OCI-LY3 (cell line): ENCODE measurements at regions not wholly inside any gene's neighbourhood (a gene's known extent, or its start where the extent isn't known, plus 50 kb on each side); places are given as distances from the start of the nearest gene placed in this dataset.

Experiments
- H2AFZ ChIP-seq: fragments of 200-600, 300-600 bp; shearing (Covaris generic); 2 replicates; pipeline ENCODE4 v1.6.0; 2014; ENCODE audit warnings: antibody characterized with exemption, low read depth, low read length
- H3K27ac ChIP-seq: fragments of 200-600, 300-600 bp; sonication (generic); 2 replicates; pipeline ENCODE4 v1.5.1; 2014; ENCODE audit warnings: mild to moderate bottlenecking, low read length, moderate library complexity, mixed read lengths
- H3K27me3 ChIP-seq: fragments of 200-600, 300-600 bp; sonication (generic); 2 replicates; pipeline ENCODE4 v1.6.1; 2014; ENCODE audit warnings: low read depth, low read length, mixed read lengths
- H3K36me3 ChIP-seq: fragments of 200-600, 300-600 bp; sonication (generic); replicated peaks from 2 replicates; pipeline ENCODE3; 2014; ENCODE audit warnings: low read depth, low read length, mixed read lengths
- H3K4me1 ChIP-seq: fragments of 300-600, 200-600 bp; sonication (generic); 2 replicates; pipeline ENCODE4 v1.6.1; 2014; ENCODE audit warnings: low read length, mixed read lengths
- H3K4me2 ChIP-seq: fragments of 200-600, 300-600 bp; sonication (generic); 2 replicates; pipeline ENCODE4 v1.6.1; 2014; ENCODE audit warnings: low read length, mixed read lengths
- H3K4me3 ChIP-seq: fragments of 300-600, 200-600 bp; sonication (generic); 2 replicates; pipeline ENCODE4 v1.5.1; 2014; ENCODE audit warnings: antibody characterized with exemption, mild to moderate bottlenecking, low read length, moderate library complexity
- H3K79me2 ChIP-seq: fragments of 300-600, 200-600 bp; shearing (Covaris generic); 2 replicates; pipeline ENCODE4 v1.6.1; 2014; ENCODE audit warnings: mild to moderate bottlenecking, low read length, mixed read lengths
- H3K9ac ChIP-seq: fragments of 300-600, 200-600 bp; shearing (Covaris generic); 2 replicates; pipeline ENCODE4 v1.6.0; 2014; ENCODE audit warnings: mild to moderate bottlenecking, low read length, moderate library complexity
- H3K9me3 ChIP-seq: fragments of 200-600, 300-600 bp; shearing (Covaris generic); 2 replicates; pipeline ENCODE4 v1.6.1; 2014; ENCODE audit warnings: low read length, mixed read lengths; ENCODE audit not compliant: insufficient read depth
- H4K20me1 ChIP-seq: fragments of 200-600, 300-600 bp; sonication (generic); 2 replicates; pipeline ENCODE4 v1.6.1; 2016; ENCODE audit warnings: low read length, mixed read lengths; ENCODE audit not compliant: insufficient read depth
- CTCF ChIP-seq: fragments of 200-600, 300-600 bp; sonication (generic); IDR thresholded peaks from 2 replicates; pipeline ENCODE4 v1.5.1; 2014; ENCODE audit warnings: antibody characterized with exemption, low read length, low read depth
- EZH2phosphoT487 ChIP-seq: fragments of 200-600 bp; shearing (Covaris generic); IDR thresholded peaks from 2 replicates; pipeline ENCODE4 v1.6.1; 2018; ENCODE audit warnings: antibody characterized with exemption, mixed run types, low read depth

DNA sequence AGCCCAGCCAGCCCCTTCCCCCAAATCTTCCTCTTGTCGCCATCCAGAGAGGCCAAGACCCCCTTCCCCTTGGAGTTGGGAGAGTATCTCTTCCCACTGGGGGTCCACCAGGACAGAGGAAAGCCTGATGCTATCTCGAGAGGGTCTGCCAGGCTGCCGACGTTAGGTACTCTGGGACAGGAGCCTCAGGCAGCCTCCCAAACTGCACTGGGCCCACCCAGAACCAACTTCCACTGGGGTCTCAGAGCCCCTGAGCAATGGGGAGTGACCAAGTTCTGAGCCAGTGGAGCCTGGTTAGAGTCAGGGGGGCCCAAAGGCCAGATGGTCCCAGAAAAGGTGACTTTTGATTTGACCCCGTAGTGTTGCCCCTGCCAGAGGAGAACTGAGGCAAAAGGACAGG, 189.1 kb downstream of the INHBB start:
- Histone ChIP-seq H4K20me1 (no peaks in the 10 kb centered on the region), H3K4me2 (no peak overlapping the region), H3K9me3 (no peaks in the 10 kb centered on the region), H3K4me3 (no peak overlapping the region), H3K36me3 (no peaks in the 10 kb centered on the region), H3K79me2 (no peaks in the 10 kb centered on the region), H3K4me1 (no peaks in the 10 kb centered on the region), H3K27me3 (peaks cover 12% of the 10 kb centered on the region; the same call in 1 of the 2 replicates), H3K9ac (no peak overlapping the region), H2AFZ (no peak overlapping the region), H3K27ac (no peak overlapping the region)
- TF ChIP-seq CTCF (no peak), EZH2phosphoT487 (no peak)

GRCh38 chr2:120536141-120536540, 190.2 kb downstream of the INHBB start:
- H4K20me1 ChIP-seq, result no peaks in the 10 kb centered on the region
- H3K79me2 ChIP-seq, result no peaks in the 10 kb centered on the region

GRCh38 chr2:120538691-120539423, 192.9 kb downstream of the INHBB start:
- H3K9ac ChIP-seq, result no peak overlapping the region
- no peaks in the 10 kb centered on the region for H4K20me1 ChIP-seq
- H2AFZ ChIP-seq, result no peak overlapping the region
- H3K4me3 ChIP-seq, result no peak overlapping the region
- H3K9me3 ChIP-seq, result no peaks in the 10 kb centered on the region
- H3K27ac ChIP-seq, result no peak overlapping the region
- no peaks in the 10 kb centered on the region for H3K36me3 ChIP-seq
- H3K4me1 ChIP-seq, result no peaks in the 10 kb centered on the region
- TF ChIP-seq CTCF, result no peak
- TF ChIP-seq EZH2phosphoT487, result no peak
- no peaks in the 10 kb centered on the region for H3K27me3 ChIP-seq
- H3K4me2 ChIP-seq, result no peak overlapping the region
- no peaks in the 10 kb centered on the region for H3K79me2 ChIP-seq

More at GRCh38 chr2:120536141-120536540, 190.2 kb downstream of the INHBB start:
- peaks cover 2% of the 10 kb centered on the region; the same call in 1 of the 2 replicates for H3K27me3 ChIP-seq
- no peak overlapping the region for H3K27ac ChIP-seq
- H3K4me3 ChIP-seq, result no peak overlapping the region
- no peaks in the 10 kb centered on the region for H3K36me3 ChIP-seq
- TF ChIP-seq EZH2phosphoT487, result no peak
- no peak for TF ChIP-seq CTCF
- H3K9me3 ChIP-seq, result no peaks in the 10 kb centered on the region
- H2AFZ ChIP-seq, result no peak overlapping the region
- H3K9ac ChIP-seq, result no peak overlapping the region
- H3K4me2 ChIP-seq, result no peak overlapping the region
- no peaks in the 10 kb centered on the region for H3K4me1 ChIP-seq

DNA sequence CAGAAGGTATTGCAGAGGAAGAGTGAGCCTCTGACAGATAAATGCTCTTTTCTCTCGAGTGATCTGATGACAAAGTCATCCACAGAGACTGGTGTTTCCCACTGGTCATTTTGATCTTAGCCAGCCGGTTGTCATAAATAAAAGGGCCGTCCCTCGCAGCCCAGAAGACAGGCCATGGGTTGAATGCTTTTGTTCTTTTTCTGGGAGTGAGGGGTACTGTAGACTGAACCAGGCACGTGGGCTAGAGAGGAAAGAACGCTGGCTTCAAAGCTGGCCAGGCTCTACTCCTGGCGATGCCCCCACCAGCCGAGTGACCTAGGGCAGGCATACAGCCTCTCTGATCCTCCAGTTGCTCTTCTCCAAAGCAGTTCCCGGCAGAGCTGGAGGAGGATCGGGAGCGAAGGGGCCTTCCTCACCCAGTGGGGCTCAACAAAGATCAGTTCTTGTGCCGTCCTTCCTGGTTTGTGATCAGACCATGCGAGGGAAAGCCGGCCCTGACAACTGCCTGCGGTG, 193.5 kb downstream of the INHBB start:
- no peaks in the 10 kb centered on the region for H3K9me3 ChIP-seq
- H3K4me2 ChIP-seq, result no peak overlapping the region
- no peak overlapping the region for H3K4me3 ChIP-seq
- H3K79me2 ChIP-seq, result no peaks in the 10 kb centered on the region
- H2AFZ ChIP-seq, result no peak overlapping the region
- H3K27me3 ChIP-seq, result no peaks in the 10 kb centered on the region
- TF ChIP-seq EZH2phosphoT487, result no peak
- H3K9ac ChIP-seq, result no peak overlapping the region
- H4K20me1 ChIP-seq, result no peaks in the 10 kb centered on the region
- H3K36me3 ChIP-seq, result no peaks in the 10 kb centered on the region
- H3K27ac ChIP-seq, result no peak overlapping the region
- H3K4me1 ChIP-seq, result no peaks in the 10 kb centered on the region
